ENCODE measurements at regions not wholly inside any gene's neighbourhood (a gene's known extent, or its start where the extent isn't known, plus 50 kb on each side); places are given as distances from the start of the nearest gene placed in this dataset.

DNA sequence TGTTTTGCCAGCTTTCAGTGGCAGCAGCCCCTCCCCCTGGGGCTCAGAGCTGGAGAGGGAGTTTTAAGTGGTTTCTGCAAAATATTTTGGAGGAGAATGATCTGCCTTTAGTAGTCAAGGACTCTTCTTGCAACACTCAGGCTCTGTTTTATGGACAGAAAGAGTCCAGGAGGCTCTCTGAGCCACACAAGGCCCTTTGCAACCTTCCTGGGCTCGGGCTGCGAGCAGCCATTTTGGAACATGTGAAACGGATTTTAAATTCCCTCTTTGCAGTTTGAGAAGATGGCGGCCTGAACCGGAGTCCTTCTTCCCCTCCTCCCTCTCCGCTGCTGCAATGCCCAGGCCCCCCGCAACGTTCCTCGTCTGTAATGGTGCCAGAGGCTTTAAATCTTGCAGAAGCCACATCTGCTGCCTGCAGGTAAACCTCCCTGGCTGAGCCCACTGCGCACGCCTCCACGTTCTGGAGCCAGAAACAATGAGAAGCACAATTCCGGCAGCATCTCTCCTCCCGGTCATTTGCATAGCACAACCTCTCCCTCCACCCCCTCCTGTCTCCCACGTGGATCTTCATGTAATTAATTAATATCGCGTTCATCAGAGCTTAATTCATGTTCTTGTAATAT is 386.1 kb downstream of the SEC14L1 start:
- Histone ChIP-seq H3K36me3 (no peaks in the 10 kb centered on the region), H3K4me3 (no peak overlapping the region), H3K27me3 (peaks cover 5% of the 10 kb centered on the region), H3K27ac (no peak overlapping the region), H3K4me1 (peaks cover 11% of the 10 kb centered on the region), H3K9me3 (no peaks in the 10 kb centered on the region)
- no peak for TF ChIP-seq CTCF (IDR thresholded peaks at IDR 0.05)
- no peak for TF ChIP-seq POLR2A (IDR thresholded peaks at IDR 0.05)
- no peak for TF ChIP-seq POLR2AphosphoS5 (IDR thresholded peaks at IDR 0.05; ENCODE audit: insufficient read depth in 1 of 2, low read depth in 1 of 2)
- intact Hi-C loops (cut with DNase I) = no loop called here
- no peak for DNase-seq (ENCODE audit: extremely low spot score in 2 of 2)

- no peak for DNase-seq (ENCODE audit: extremely low spot score in 2 of 2)
- intact Hi-C loops (cut with DNase I) = no loop called here
Observed at GRCh38 chr17:77527409-77527808, 386.6 kb downstream of the SEC14L1 start.

DNA sequence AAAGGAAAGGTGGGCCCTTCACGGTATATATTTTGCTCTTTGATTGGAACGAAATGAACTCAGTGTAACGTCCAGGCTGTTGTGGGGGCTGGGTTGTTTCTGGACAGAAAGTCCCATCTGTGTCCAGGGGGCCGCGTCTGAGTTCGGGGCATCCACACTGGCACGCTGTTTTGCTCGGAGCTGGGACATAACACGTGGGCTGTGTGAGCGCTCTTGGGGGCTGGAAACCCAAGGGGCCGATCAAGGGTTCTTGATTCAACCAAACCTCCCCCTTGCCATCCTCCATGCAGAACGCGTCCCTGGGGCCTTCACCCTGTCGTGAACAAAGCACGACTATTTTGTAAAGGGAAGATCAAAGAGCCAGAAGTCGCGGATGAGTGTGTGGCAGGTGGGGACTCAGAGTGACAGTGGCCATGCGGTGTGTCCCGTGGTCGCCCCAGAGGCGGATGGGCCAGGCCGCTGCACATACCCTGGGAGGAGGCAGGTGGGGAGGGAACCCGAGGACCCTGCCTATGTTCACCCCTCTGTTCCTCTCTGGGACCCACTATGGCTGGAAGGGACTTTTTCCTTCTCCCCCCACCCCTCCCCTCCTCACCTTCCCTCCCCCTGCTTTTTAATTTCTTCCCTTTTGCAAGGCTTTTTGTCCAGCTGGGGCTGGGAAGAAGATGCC is 387.2 kb downstream of the SEC14L1 start:
- DNase-seq (ENCODE audit: extremely low spot score in 2 of 2) = no peak
- H3K4me1 ChIP-seq = peaks cover 11% of the 10 kb centered on the region
- no peaks in the 10 kb centered on the region for H3K9me3 ChIP-seq
- peaks cover 5% of the 10 kb centered on the region for H3K27me3 ChIP-seq
- H3K36me3 ChIP-seq = no peaks in the 10 kb centered on the region
- TF ChIP-seq POLR2AphosphoS5 (IDR thresholded peaks at IDR 0.05; ENCODE audit: insufficient read depth in 1 of 2, low read depth in 1 of 2) (no peak), POLR2A (IDR thresholded peaks at IDR 0.05) (no peak), CTCF (IDR thresholded peaks at IDR 0.05) (no peak)
- H3K4me3 ChIP-seq = peak overlapping the region; percentile 27 to 37
- intact Hi-C loops (cut with DNase I) = no loop called here
- no peak overlapping the region for H3K27ac ChIP-seq

More at GRCh38 chr17:77527409-77527808, 386.6 kb downstream of the SEC14L1 start:
- no peak overlapping the region for H3K4me3 ChIP-seq
- H3K27ac ChIP-seq = no peak overlapping the region
- peaks cover 11% of the 10 kb centered on the region for H3K4me1 ChIP-seq
- no peak for TF ChIP-seq POLR2AphosphoS5 (IDR thresholded peaks at IDR 0.05; ENCODE audit: insufficient read depth in 1 of 2, low read depth in 1 of 2)
- TF ChIP-seq CTCF (IDR thresholded peaks at IDR 0.05) = no peak
- no peak for TF ChIP-seq POLR2A (IDR thresholded peaks at IDR 0.05)
- H3K36me3 ChIP-seq = no peaks in the 10 kb centered on the region
- H3K27me3 ChIP-seq = peaks cover 5% of the 10 kb centered on the region
- no peaks in the 10 kb centered on the region for H3K9me3 ChIP-seq

DNA sequence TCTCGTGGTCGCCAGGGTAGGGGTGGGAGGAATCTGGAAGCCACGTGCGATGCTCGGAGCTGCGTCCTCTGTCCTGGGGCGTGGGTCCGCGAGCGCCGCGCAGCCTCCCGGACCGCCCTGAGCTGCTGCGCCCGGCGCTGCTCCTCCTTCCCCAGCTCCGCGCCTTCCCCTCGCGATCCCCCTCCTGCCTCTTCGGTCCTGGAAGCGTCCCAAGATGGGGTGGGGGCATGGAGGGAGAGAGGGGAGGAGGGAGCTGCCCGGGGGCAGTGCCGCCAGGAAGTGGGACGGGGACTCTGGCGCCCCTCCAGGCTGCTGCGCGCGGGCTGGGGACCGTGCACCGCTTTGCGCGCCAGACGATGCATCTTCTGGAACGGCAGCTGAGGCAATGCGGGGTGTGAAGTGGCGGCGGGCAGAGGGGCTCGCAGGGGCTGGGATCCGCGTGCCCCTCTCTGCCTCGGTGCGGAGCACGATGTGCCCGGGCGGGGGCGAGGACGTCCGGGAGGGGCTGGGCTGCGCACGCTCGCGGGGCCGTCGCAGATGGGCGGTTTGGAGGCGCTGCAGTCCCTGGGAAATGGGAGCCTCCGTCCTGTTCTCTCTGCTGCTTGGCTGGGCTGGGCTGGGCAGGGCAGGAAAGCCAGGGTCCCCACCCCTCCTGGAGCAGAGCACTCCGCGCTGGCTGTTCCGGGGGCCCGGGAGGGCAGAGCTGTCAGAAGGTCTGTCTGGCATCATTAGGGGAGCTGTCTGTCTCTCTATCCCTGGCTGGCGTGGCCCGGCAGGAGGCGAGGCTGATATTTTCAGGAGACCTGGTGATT is 388.0 kb downstream of the SEC14L1 start:
- intact Hi-C loops (cut with DNase I) = no loop called here
- no peak for TF ChIP-seq POLR2A (IDR thresholded peaks at IDR 0.05)
- TF ChIP-seq POLR2AphosphoS5 (IDR thresholded peaks at IDR 0.05; ENCODE audit: insufficient read depth in 1 of 2, low read depth in 1 of 2) = no peak
- no peak for DNase-seq (ENCODE audit: extremely low spot score in 2 of 2)
- H3K4me3 ChIP-seq = peak overlapping the region; percentile 27 to 37
- H3K4me1 ChIP-seq = peaks cover 11% of the 10 kb centered on the region
- peaks cover 5% of the 10 kb centered on the region for H3K27me3 ChIP-seq
- no peaks in the 10 kb centered on the region for H3K9me3 ChIP-seq
- no peak overlapping the region for H3K27ac ChIP-seq
- no peaks in the 10 kb centered on the region for H3K36me3 ChIP-seq

GRCh38 chr17:77529328-77529650 is 388.5 kb downstream of the SEC14L1 start:
- TF ChIP-seq POLR2A (IDR thresholded peaks at IDR 0.05) = no peak
- TF ChIP-seq POLR2AphosphoS5 (IDR thresholded peaks at IDR 0.05; ENCODE audit: insufficient read depth in 1 of 2, low read depth in 1 of 2) = no peak
- TF ChIP-seq CTCF (IDR thresholded peaks at IDR 0.05) = no peak
- Histone ChIP-seq H3K4me3 (no peak overlapping the region), H3K27ac (no peak overlapping the region), H3K9me3 (no peaks in the 10 kb centered on the region), H3K27me3 (peaks cover 5% of the 10 kb centered on the region), H3K4me1 (peaks cover 11% of the 10 kb centered on the region), H3K36me3 (no peaks in the 10 kb centered on the region)
- intact Hi-C loops (cut with DNase I) = no loop called here
- DNase-seq (ENCODE audit: extremely low spot score in 2 of 2) = no peak

Measured in vagina (tissue), 2 donors.